Activated CD4-positive, alpha-beta T cell treated with anti-CD3 and anti-CD28 coated beads, Interleukin-2, amount 50 U/mL, for 48 hours (primary cell): ENCODE measurements at regions not wholly inside any gene's neighbourhood (a gene's known extent, or its start where the extent isn't known, plus 50 kb on each side); places are given as distances from the start of the nearest gene placed in this dataset.
A peak's percentile ranks its signal among the peaks of the same experiment; 100 is the strongest.
"Not testable (repeated sequence)": the region's sequence is repeated elsewhere in the genome, so short reads cannot be mapped to it uniquely, and the experiment has no call there.

Source experiments
- DNase-seq, 2 experiments: peaks; one replicate each; pipeline ENCODE4 v3.0.0-alpha.2; 2020

DNA sequence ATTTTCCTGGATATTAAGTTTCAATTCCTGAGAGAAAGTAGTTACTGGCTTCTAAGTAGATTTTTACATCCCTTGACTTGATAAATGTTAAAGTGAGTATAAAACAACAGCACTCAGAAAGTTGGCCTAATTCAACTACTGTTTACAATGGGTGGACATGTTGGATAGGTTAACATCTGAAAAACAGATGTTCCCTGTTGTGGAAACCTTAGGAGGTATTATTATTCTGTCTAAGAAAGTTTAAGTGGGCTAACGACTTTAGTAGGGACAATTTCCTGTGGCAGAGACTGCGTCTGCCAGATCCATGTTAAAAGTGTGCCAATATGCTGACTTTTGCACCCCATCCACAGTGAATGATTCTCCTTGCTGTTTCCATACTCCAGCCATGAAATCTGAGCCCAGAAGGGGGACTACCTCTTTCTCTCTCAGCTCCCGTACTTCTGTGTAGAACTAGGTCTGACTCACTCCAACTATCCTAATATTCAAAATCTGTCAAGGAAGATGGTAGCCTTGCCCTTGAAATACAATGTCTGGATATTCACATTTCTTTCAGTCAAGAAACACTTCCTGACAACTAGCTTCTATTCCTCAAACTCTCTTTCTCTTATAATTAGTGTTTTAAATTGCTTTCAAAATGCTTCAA is 327.5 kb upstream of the HNRNPA3 start:
- no peak for DNase-seq

DNA sequence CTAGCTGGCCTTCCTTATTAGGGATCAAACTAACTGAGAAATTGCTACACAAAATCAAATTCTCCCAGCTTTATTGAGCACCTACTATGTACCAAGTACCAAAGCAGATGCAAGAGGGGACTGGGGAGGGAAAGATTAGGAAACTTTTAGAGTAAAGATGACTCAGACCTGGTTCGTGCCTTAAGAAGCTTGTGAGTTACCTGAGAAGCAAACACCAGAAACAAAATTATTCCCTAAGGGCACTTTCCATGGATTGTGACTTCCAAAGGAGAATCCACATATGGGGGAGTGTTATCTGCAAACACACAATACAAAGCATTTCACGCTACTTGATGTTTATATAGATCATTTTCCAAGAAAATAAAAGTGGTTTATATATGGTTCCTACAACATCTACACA is 326.9 kb upstream of the HNRNPA3 start:
- DNase-seq = no peak

DNA sequence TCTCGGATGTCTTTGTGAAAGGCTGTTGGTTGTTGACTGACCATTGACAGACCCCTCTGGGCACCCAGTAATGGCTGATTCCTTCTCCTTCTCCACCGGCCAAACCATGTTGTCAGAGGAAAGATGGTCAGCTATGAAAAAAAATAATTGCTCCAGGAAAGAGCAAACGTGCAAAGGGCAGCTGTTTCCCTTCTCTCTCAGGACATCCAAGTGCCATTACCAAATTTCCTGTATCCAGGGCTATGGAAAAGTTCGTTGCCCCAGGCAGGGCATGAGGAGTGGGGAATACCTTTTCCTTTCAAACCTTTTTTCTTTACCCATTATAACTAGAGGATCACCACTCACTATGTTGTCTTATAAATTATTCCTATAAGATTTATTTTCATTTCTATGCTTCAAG is 321.5 kb upstream of the HNRNPA3 start:
- no peak for DNase-seq

DNA sequence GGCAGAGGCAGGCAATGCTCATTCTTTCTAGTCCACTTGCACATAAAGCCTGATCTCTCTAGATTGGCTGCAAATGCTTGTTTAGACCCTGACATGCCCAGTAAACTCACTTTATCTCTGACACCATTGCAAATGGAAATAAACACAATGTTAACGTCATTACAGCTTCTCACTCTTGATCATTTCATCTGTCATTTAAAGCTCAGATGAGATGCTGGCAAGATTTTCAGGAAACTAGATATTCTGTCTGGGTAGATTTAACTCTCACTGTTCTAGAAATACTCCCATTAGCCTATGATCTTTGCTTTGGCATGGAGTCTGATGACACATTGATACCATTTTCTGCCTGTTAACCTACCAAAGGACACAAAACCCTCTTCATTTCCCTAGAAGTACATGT is 320.7 kb upstream of the HNRNPA3 start:
- DNase-seq = no peak

DNA sequence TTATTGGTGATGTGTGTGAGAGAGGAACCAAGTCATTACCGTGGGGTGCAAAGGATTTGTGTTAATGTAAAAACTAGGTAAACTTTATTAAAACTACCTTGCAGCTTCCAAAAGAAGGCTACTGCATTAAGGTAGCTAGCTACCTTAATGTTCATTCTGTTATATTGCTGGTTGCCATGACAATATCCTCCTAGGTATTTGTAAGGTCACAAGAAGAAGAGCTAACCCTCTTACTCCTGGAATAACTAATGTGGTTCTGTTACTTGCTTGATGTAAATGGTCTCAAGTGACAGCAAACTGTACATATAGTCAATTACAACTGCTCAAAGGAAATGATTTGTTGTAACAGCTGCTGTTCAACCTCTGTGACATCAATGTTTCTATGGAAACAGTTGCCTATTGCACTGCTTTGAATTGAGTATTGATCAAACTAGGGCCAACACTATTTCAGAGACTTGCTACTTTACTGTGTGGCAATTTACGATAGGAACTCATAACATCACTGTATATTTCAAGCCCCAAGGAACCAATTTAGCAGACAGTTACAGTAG is 319.8 kb upstream of the HNRNPA3 start:
- DNase-seq = no peak

DNA sequence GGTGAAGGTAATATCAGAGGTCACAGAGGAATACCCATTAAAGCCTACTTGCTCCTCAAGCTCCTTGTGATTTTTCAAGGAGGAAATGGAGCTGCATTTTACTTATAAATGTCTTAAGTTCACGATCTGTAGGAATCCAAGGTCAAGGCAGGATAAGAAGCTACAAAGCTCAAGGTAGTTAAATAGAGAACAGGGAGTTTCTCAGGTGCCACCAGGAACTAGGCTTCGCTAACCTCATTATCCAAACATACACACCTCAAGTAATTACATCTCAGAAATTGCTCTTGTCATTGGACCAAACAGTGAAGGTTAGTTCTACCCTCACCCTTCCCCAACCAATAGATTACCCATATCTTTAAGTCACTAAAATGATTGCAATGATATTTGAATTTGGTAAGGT is 317.4 kb upstream of the HNRNPA3 start:
- DNase-seq = no peak

DNA sequence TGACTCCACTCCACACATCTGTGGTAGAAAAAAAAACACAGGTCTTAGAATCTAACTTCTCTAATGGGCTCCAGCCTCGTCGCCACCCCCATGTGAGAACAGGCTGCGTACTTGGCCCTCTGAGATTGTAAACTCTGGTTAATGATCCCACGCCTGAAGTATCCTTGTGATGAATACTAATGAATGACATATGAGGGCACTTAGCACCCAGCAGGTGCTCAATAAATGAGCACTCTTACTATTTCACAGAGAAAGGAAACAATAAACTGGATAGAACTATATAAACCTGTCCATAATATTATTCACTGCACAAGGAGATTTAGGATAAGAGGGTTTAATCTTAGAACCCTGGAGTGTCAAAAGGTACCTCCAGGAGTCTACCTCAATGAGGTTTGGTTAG is 310.1 kb upstream of the HNRNPA3 start:
- no peak for DNase-seq

DNA sequence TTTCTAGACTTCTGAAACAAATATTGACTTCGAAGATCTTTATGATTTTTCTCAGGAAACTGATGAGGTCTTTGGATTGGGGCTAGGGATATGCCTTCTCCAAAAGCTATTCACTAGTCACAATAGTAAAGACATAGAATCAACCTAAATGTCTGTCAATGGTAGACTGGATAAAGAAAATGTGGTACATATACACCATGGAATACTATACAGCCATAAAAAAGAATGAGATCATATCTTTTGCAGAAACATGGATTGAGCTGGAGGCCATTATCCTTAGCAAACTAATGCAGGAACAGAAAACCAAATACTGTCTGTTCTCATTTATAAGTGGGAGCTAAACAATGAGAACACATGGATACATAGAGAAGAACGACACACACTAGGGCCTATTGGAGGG is 308.5 kb upstream of the HNRNPA3 start:
- DNase-seq = not testable (repeated sequence)

DNA sequence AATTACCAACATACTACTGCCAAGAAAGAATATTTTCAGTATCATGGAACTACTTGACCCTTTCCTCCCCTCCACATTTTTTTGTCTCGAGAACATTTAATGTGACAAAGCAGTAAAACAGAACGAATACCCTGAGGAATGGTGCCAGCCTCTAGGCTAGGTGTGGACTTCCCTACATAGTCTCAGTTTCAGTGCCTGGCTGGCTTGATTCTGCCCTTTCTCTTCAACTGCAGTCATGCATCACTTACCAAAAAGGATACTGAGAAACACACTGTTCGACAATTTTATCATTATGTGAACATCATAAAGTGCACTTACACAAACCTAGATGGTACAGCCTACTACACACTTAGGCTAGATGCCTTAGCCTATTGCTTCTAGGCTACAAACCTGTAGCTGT is 305.3 kb upstream of the HNRNPA3 start:
- no peak for DNase-seq

DNA sequence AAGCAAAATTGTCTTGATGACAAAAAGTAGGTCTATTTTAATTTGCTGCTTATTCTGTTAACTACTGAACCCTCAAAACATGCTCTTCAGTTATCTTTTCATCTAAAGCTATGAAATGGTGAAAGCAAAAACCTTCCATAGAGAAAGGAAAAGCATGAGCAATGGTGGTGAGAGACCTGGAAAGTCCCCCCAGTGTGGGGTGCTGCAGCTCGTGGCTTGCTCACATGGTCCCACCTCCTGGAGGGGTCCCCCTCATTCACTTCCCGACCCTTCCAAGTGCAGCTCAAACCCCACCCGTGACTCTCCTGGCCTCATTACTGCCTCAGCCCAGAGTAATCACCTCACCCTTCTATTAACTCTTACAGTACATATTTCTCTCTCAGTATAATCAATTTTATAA is 301.8 kb upstream of the HNRNPA3 start:
- no peak for DNase-seq

DNA sequence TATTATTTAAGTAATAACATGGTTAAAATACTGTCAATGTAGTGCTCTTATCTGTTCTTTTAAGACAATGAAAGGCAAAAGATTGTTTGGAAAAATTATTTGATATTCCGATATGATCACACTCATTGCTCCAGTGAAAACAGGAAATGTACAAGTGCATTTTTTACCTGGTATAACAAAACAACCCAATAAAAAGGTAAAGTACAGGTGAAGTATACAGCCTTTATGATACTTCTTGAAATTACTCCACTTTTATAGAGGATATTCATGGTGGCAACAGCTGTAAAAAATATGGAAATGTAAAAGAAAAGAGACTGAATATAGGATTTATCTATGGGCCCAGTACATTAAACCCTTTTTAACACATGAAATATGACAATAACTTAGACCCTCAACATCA is 298.6 kb upstream of the HNRNPA3 start:
- no peak for DNase-seq

DNA sequence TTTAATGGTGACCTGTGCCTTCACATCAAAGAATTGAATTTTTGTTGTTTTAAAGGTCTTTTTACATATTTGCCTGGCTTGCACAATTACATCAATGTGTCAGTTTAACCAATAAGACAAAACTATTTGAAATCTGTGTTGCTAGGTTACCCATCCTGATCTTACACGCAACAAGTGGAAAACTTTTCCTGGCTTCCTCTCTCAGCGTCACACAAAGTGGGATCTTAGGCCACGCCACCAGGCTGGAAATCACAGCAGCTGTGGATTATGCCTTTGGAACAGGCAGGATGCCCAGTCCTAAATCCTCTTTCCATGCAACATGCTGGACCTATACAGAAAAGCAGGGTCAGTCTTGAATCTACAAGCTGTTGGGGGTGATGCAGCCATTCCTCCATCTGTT is 298.2 kb upstream of the HNRNPA3 start:
- DNase-seq = no peak

DNA sequence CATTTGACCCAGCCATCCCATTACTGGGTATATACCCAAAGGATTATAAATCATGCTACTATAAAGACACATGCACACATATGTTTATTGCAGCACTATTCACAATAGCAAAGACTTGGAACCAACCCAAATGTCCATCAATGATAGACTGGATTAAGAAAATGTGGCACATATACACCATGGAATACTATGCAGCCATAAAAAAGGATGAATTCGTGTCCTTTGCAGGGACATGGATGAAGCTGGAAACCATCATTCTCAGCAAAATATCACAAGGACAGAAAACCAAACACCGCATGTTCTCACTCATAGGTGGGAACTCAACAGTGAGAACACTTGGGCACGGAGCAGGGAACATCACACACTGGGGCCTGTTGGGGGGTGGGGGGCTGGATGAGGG is 290.0 kb upstream of the HNRNPA3 start:
- not testable (repeated sequence) for DNase-seq

DNA sequence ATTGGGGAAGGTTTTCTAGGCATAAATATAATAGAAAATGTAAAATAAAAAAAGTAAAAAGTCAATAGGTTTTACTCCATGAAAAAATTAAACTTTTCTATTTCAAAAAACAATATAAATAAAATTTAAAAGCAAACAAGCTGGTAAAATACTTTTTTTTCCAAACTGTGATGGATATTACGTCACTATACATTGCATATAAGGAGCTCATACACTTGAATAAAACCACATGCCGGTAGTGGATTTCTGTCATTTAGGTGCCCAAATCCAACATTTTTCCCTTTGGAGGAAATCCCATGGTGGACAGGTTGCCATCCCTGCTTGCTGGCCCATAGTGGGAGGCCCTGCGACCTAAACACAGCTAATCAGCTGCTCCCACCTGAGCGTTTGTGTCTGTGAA is 289.4 kb upstream of the HNRNPA3 start:
- no peak for DNase-seq

DNA sequence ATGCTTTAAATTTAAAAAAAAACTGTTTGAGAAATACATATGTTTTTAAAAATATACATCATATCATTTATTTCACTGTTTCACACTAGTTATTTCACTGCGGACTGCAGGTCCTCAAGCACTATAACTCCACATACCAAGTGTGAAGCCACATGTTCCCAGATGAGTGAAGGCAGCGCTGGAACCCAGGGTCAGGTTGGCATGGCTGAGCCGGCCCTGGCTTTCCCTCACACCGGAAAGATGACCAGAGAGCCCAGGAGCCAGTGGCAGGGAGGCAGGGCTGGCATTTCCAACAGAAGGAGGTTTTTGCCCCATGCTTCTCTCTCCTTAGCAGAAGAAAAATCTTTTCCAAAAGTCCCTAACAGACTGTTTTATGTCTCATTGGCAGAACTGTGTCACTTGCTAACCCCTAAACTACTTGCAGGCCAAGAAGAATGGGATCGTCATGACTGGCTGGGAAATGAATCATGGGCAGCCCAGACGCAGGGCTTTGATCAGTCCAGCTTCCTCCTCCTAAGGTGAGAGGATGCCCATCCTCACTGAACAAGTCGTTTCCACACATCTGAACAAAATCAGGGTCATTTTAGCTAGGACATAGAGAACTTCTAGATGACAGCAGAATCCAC is 287.6 kb upstream of the HNRNPA3 start:
- no peak for DNase-seq

DNA sequence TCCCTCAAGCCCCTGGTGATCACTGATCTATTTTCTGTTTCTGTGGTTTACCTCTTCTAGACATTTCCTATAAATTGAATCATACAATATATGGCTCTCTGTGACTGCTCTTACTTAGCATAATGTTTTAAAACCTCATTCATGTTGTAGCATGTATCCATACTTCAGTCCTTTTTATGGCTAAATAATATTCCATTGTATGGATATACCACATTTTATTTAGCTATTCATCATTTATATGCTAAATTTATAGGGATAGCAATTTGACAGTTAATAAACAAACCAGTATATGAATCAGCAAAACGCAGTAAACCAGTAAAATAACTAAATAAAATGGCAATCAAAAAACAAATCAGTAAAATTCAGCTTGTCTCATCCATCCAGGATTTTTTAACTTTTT is 286.1 kb upstream of the HNRNPA3 start:
- DNase-seq = no peak

DNA sequence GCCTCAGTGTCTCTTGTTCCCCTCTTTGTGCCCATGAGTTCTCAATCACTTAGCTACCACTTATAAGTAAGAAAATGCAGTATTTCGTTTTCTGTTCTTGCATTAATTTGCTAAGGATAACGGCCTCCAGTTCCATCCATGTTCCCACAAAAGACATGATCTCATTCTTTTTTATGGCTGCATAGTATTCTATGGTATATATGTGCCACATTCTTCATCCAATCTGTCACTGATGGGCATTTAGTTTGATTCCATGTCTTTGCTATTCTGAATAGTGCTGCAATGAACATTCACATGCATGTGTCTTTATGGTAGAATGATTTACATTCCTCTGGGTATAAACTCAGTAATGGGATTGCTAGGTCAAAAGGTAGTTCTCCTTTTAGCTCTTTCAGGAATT is 283.2 kb upstream of the HNRNPA3 start:
- not testable (repeated sequence) for DNase-seq

DNA sequence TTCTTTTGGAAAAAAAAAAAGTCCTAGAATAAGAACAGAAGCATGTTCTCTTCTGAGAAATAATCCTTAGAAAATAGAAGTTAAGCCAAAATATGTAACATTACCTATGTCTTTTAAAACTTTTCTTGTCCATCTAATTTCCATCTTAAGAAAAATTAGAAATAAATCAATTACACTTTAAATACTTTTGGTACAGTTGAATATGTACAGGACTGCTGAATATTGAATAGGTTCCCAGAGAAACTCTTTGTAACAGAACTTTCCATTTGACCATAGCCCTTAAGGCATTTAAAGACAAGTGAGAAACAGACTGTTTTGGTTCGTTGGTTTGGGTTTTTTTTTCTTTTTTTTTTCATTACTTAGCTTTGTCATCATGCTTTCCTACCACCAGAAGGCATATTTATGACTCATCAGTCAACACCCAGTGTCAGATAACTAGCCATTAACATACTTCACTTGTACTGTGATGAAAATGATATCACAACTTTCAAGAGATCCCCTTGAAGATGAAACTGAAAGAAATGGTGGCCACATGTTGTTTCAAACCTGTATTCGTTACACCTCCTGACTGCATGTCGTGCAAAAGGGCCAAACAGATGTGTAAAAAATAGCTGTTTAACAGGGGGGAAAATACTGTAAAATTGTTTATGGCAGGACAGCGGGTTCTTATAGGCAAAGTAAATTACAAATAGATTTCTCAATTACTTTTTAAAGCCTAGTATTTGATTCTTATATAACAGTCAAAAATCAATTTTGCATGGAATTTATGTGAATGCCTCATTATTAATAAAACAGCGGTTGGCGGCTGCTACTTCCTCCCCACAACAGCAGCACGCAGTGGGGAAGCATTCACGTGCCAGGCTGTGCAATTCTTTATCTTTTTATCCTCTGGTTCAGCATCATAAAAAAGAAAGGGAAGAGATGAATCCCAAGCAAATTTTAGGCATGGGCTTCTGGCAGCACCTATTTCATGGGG is 280.7 kb upstream of the HNRNPA3 start:
- DNase-seq = peak in 1 of 2 experiments; percentile 7

DNA sequence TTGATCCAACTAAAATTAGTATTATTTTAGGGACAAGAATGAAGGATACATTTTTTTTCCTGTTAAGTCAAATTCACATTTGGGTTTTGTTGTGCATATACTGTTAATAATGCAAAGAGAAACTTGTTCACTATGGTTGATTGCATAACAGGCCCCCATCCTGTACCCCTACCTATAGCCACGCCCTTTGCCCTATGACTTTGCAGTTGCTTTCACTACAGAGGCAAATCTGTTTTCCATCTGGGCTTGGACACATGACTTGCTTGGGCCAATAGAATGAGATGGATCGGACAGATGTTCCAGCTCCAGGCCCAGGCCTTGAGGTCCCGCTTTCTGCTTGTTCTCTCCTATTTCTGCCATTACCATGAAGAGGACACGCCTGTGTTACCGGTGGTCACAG is 278.5 kb upstream of the HNRNPA3 start:
- DNase-seq = no peak

DNA sequence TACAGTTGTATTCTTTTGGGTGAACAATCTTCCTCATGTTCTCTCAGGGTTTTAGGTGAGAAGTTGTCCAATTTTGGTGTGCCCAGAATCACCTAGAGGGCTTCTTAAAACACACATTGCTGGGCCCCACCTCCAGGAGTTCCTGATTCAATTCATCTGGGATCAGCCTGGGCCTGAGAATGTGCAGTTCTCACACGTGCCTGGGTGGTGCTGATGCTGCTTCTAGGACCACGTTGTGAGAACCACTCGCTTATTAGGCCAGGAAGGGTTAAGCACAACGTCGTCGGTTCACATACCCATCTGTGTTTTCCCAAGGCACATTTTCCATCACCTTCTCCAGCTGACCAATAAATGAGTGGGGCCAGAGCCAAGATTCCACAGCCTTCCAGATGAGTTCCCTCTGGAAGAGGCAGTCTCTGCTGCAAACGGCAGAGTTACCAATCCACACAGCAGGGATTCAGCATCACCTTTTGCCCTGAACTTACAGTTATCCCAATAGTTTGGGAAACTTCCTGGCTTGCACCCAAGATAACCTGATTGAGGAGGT is 277.7 kb upstream of the HNRNPA3 start:
- DNase-seq = no peak

DNA sequence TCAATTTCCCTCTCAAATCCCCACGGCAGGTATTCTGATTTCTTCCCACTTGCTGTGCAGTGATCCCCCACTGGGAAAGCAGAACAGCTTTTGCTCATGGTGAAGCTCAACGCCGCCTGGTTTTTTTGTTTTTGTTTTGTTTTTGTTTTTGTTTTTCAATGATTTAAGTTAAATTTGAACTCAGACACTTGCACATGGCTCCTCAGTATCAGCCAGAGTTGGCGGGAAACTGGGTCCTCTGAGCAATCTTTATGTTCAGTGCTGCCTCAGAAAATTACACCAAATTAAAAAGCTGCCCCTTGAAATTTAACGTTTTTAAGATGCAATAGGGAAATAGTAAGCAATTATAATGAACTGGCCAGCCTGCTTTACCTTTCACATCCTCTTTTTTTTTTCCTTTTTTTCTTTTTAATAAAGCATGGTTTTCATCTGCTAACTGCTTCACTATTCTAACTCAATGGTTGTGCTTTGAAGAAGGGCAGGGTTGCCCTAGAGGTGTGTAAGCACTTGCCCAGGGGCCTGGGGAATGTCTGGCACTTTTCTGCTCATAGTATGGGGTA is 277.0 kb upstream of the HNRNPA3 start:
- no peak for DNase-seq

DNA sequence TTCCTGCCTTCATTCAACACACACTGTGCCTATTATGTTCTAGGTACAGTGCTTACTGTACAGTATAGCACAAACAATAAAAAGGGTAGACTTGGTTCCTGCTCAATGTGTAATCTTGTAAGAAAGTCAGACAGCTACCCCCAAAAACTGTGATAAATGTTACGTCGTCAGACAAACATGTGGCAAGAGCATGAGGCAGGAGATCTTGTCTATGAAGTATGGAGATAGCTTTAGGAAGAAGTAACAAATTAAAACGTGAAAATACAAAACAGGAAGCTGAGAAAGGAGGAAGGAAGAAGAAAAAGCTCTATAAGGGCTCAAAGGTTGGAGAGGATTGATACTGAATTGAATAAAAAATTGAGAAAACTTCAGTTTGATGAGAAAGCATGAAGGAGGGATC is 276.2 kb upstream of the HNRNPA3 start:
- no peak for DNase-seq

DNA sequence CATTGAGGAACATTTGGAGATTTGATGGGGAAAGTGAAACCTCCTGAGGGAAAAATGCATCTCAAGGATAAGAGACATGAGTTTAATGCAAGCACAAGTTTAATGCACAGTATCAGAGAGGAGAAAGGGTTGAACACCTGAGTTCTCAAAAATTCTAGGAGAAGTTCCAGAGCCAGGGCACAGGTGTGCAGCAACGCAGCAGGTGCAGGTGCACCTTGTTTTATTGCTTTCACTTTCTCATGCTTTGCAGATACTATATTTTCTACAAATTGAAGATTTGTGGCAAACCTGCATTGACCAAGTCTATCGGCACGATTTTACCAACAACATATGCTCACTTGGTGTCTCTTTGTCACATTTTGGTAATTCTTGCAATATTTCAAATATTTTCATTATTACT is 267.6 kb upstream of the HNRNPA3 start:
- no peak for DNase-seq
